GM12873 (cell line): ENCODE measurements at regions not wholly inside any gene's neighbourhood (a gene's known extent, or its start where the extent isn't known, plus 50 kb on each side); places are given as distances from the start of the nearest gene placed in this dataset.

Experiments used
- CTCF ChIP-seq: IDR thresholded peaks from 2 replicates; pipeline ENCODE4 v1.5.1; 2012; ENCODE audit warnings: low read depth, mild to moderate bottlenecking, moderate library complexity, low read length, control low read depth; ENCODE audit not compliant: insufficient read depth; ENCODE audit errors: missing control alignments

- no peak for TF ChIP-seq CTCF
Observed at GRCh38 chr11:70507466-70508230, 109.3 kb downstream of the CTTN start.

GRCh38 chr11:70508231-70508480 is 109.8 kb downstream of the CTTN start:
- no peak for TF ChIP-seq CTCF

GRCh38 chr11:70509476-70509875 is 111.1 kb downstream of the CTTN start:
- no peak for TF ChIP-seq CTCF

DNA sequence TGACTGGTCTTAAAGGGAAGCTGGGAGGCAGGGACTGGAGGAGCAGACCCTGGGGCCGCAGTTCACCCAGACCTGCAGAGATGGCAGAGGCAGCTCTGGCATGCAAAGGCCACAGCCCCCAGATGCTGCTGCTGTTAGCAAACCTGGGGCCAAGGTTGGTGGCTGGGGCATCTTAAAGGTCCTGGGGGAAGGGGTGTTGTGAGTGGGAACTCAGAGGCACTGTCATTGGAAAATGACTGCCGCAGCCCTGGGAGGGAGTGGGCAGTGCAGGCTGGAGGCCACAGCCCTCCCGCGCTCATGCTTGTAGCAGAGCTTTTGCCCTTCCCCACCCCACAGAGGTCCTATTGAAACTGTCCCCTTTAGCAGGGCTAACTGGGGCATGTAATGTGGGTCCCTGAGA is 111.8 kb downstream of the CTTN start:
- TF ChIP-seq CTCF: no peak

- TF ChIP-seq CTCF: no peak
Observed at GRCh38 chr11:70510571-70510970, 112.2 kb downstream of the CTTN start.

GRCh38 chr11:70511345-70511744 is 113.0 kb downstream of the CTTN start:
- TF ChIP-seq CTCF: peak; percentile 30

DNA sequence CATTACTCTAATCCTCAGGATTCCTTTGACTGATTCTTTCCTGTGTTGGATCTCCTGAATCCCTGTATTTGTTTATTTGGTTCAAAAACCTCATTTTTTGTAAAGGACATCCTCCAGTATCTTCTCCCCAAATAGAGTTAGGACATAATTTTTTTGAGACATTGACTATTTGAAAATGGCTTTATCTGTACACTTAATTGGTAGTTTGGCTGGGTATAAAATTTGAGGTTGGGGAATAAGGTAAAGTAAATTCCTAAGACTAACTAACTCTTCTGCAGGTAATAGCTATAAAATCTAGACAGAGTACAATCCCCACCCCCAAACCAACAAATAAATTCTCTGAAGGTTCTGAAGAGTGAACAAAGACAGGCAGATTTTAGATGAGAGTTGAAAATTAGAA is 114.4 kb downstream of the CTTN start:
- TF ChIP-seq CTCF: no peak

- TF ChIP-seq CTCF: no peak
Observed at GRCh38 chr11:70517203-70517602, 118.9 kb downstream of the CTTN start.
